HL-60 (cell line): ENCODE measurements at regions not wholly inside any gene's neighbourhood (a gene's known extent, or its start where the extent isn't known, plus 50 kb on each side); places are given as distances from the start of the nearest gene placed in this dataset.

ENCODE experiments used
- DNase-seq, 2 experiments: peaks; one replicate each; pipeline ENCODE4 v3.0.0-alpha.2; 2010 to 2020; ENCODE audit warnings: low read depth in 1 of 2, low spot score in 1 of 2
- H3K27ac ChIP-seq: fragments of 250-450 bp; sonication (Bioruptor Pico); replicated peaks from 2 replicates; pipeline ENCODE4 v1.5.1; 2020; ENCODE audit warnings: mild to moderate bottlenecking, moderate library complexity
- H3K27me3 ChIP-seq: fragments of 250-450 bp; sonication (Bioruptor Pico); 2 replicates; pipeline ENCODE4 v1.5.1; 2021; ENCODE audit warnings: mild to moderate bottlenecking, moderate library complexity; ENCODE audit not compliant: insufficient read depth, poor library complexity, severe bottlenecking
- H3K4me3 ChIP-seq: replicated peaks from 2 replicates; pipeline ENCODE4 v1.5.1; 2011; ENCODE audit warnings: mild to moderate bottlenecking, control low read depth, low read length; ENCODE audit not compliant: insufficient read depth
- CTCF ChIP-seq: IDR thresholded peaks from one replicate; pipeline ENCODE4 v1.5.1; 2011; ENCODE audit warnings: low read length, control low read depth, inconsistent platforms; ENCODE audit not compliant: insufficient read depth
- GABPA ChIP-seq: IDR thresholded peaks from 2 replicates; pipeline ENCODE4 v1.6.1; 2012; ENCODE audit warnings: low read depth
- POLR2AphosphoS5 ChIP-seq: IDR thresholded peaks from 2 replicates; pipeline ENCODE4 v1.6.1; 2012; ENCODE audit warnings: low read depth
- SPI1 ChIP-seq: IDR thresholded peaks from 2 replicates; pipeline ENCODE4 v1.6.1; 2012; ENCODE audit warnings: low read depth, mild to moderate bottlenecking, borderline replicate concordance
- TF ChIP-seq, protein P1 (sequence below): IDR thresholded peaks from 2 replicates; pipeline ENCODE4 v1.6.1; 2012; ENCODE audit warnings: low read depth; ENCODE audit not compliant: insufficient replicate concordance

GRCh38 chr3:81432456-81432855 lies 329.0 kb downstream of the GBE1 start:
- H3K27ac ChIP-seq = no peak overlapping the region
- no peak overlapping the region for H3K4me3 ChIP-seq
- no peaks in the 10 kb centered on the region for H3K27me3 ChIP-seq
- DNase-seq = no peak
- TF ChIP-seq GABPA (no peak), CTCF (no peak), POLR2AphosphoS5 (no peak), SPI1 (no peak)
- TF ChIP-seq, protein P1, sequence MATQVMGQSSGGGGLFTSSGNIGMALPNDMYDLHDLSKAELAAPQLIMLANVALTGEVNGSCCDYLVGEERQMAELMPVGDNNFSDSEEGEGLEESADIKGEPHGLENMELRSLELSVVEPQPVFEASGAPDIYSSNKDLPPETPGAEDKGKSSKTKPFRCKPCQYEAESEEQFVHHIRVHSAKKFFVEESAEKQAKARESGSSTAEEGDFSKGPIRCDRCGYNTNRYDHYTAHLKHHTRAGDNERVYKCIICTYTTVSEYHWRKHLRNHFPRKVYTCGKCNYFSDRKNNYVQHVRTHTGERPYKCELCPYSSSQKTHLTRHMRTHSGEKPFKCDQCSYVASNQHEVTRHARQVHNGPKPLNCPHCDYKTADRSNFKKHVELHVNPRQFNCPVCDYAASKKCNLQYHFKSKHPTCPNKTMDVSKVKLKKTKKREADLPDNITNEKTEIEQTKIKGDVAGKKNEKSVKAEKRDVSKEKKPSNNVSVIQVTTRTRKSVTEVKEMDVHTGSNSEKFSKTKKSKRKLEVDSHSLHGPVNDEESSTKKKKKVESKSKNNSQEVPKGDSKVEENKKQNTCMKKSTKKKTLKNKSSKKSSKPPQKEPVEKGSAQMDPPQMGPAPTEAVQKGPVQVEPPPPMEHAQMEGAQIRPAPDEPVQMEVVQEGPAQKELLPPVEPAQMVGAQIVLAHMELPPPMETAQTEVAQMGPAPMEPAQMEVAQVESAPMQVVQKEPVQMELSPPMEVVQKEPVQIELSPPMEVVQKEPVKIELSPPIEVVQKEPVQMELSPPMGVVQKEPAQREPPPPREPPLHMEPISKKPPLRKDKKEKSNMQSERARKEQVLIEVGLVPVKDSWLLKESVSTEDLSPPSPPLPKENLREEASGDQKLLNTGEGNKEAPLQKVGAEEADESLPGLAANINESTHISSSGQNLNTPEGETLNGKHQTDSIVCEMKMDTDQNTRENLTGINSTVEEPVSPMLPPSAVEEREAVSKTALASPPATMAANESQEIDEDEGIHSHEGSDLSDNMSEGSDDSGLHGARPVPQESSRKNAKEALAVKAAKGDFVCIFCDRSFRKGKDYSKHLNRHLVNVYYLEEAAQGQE = no peak

DNA sequence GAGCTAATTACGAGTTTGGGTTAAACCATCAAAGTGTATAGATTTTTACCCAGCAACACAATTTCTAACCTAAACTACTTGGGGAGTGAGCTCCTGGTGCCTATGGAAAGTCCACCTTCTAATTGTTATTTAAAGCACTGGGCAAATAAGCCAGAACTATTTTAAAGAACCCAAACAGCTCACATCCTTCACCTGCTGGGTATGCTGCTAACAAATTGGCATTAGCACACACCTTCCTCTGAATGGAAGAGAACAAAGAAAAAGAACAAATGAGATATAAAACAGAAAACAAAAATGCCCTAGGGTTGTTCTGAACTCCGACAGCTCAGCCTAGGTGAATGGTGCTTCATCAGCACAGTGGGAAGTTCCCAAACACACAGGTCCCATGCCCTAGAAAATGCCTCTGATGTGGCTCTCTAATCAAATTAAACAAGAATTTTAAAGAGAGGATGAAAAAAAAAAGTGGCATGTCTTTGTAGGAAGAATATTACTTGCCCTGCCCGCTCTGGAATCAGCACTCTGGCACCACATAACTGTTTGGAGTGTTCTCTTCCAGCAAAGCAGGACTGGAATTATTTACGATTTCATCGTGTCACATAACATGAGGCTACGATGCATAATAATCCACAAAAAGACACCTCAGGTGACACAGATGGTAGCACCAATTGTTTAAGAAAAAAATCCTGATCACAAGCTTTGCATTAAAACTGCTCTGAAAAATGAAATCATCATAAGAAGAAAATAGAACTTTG lies 334.4 kb downstream of the GBE1 start:
- Histone ChIP-seq H3K4me3 (no peak overlapping the region), H3K27me3 (no peaks in the 10 kb centered on the region), H3K27ac (no peak overlapping the region)
- no peak for DNase-seq
- TF ChIP-seq GABPA = no peak
- TF ChIP-seq CTCF = no peak
- TF ChIP-seq, protein P1 = no peak
- no peak for TF ChIP-seq POLR2AphosphoS5
- no peak for TF ChIP-seq SPI1

GRCh38 chr3:81425198-81425868 lies 336.1 kb downstream of the GBE1 start:
- H3K4me3 ChIP-seq = no peak overlapping the region
- TF ChIP-seq CTCF (no peak), GABPA (no peak), POLR2AphosphoS5 (no peak), SPI1 (no peak)
- TF ChIP-seq, protein P1 = no peak
- H3K27ac ChIP-seq = no peak overlapping the region
- no peak for DNase-seq
- H3K27me3 ChIP-seq = no peaks in the 10 kb centered on the region
